ENCODE measurements at regions not wholly inside any gene's neighbourhood (a gene's known extent, or its start where the extent isn't known, plus 50 kb on each side); places are given as distances from the start of the nearest gene placed in this dataset.

DNA sequence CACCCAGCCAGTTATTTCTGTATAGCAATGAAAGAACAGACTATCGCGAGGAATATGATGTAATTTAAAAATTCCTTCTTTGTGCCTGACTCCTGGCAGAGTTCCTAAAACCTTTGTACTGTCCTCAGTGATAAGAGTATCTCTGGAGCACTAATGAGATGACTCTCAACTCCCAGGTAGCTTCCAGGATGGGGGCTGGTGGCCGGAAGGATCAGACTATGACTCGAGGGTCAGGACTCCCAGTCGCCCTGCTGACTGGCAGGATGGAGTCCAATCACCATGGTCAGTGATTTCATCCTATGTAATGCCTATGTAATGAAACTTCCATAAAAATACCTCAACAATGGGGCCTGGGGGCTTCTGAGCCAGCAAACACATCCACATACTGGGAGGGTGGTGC is 135.1 kb downstream of the SHANK2 start:
- Histone ChIP-seq H3K9me3 (no peaks in the 10 kb centered on the region), H3K27me3 (no peaks in the 10 kb centered on the region), H3K27ac (no peak overlapping the region), H3K4me3 (no peak overlapping the region), H3K36me3 (no peaks in the 10 kb centered on the region), H3K4me1 (no peaks in the 10 kb centered on the region), H3K9ac (ENCODE audit: low read depth in 2 of 2, low read length in 2 of 2) (no peak overlapping the region)
- intact Hi-C loops (cut with DNase I), result no loop called here
- no peak for DNase-seq
- TF ChIP-seq, protein P1, sequence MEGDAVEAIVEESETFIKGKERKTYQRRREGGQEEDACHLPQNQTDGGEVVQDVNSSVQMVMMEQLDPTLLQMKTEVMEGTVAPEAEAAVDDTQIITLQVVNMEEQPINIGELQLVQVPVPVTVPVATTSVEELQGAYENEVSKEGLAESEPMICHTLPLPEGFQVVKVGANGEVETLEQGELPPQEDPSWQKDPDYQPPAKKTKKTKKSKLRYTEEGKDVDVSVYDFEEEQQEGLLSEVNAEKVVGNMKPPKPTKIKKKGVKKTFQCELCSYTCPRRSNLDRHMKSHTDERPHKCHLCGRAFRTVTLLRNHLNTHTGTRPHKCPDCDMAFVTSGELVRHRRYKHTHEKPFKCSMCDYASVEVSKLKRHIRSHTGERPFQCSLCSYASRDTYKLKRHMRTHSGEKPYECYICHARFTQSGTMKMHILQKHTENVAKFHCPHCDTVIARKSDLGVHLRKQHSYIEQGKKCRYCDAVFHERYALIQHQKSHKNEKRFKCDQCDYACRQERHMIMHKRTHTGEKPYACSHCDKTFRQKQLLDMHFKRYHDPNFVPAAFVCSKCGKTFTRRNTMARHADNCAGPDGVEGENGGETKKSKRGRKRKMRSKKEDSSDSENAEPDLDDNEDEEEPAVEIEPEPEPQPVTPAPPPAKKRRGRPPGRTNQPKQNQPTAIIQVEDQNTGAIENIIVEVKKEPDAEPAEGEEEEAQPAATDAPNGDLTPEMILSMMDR (IDR thresholded peaks at IDR 0.05), result no peak

DNA sequence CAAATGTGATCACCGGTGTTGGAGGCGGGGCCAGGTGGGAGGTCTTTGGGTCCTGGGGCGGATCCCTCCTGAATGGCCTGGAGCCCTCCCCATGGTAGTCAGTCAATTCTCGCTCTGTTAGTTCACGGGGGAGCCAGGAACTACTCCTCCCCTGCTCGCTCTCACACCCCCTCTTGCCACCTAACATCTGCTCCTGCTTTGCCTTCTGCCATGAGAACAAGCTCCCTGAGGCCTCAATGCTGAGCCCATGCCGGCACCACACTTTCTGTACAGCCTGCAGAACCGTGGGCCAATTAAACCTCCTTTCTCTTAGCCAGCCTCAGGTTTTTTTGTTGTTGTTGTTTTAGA is 135.7 kb downstream of the SHANK2 start:
- H3K27ac ChIP-seq, result no peak overlapping the region
- TF ChIP-seq, protein P1 (IDR thresholded peaks at IDR 0.05), result no peak
- H3K36me3 ChIP-seq, result no peaks in the 10 kb centered on the region
- intact Hi-C loops (cut with DNase I), result no loop called here
- DNase-seq, result no peak
- no peak overlapping the region for H3K9ac ChIP-seq (ENCODE audit: low read depth in 2 of 2, low read length in 2 of 2)
- H3K9me3 ChIP-seq, result no peaks in the 10 kb centered on the region
- H3K27me3 ChIP-seq, result no peaks in the 10 kb centered on the region
- no peaks in the 10 kb centered on the region for H3K4me1 ChIP-seq
- H3K4me3 ChIP-seq, result no peak overlapping the region

DNA sequence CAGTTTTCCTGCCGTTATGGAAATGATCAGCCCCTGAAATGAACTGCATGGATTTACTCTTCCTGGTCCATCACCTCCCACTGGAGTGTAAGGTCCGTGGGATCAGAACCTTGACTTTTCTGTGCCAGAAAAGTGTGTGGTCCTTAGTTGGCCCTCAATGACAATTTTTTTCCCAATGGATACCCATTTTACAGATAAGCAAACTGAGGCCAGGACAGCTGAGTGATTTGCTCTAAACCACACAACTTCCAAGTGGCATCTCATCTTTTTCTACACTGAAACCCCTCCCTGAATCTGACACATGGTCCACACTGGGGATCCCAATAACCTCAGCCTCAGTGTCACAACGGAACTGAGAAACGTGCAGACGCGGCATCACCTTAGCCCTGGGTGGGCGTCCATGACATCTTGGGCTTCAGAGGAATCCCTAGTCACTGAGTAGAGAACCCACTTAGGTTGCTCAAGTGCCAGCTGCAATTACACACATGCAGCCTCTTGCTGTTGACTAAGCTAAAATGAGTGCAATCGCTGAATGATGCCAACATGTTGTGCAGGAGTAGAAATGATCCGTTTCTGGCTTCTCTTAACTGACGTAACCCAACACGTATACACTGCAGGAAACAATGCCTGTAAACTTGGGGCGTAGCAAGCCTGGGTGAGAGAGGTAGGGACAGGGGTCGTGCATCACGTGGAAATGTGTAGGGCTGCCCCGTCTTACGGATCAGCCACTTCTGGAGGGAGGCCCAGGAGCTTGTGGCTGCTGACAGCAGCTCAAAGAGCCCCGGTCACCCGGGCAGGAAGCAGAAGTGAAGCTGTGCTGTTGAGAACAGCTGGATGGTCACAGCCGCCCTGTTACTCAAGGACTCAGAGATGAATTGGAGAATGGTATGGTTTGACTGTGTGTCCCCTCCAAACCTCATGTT is 136.3 kb downstream of the SHANK2 start:
- intact Hi-C loops (cut with DNase I), result no loop called here
- no peaks in the 10 kb centered on the region for H3K27me3 ChIP-seq

DNA sequence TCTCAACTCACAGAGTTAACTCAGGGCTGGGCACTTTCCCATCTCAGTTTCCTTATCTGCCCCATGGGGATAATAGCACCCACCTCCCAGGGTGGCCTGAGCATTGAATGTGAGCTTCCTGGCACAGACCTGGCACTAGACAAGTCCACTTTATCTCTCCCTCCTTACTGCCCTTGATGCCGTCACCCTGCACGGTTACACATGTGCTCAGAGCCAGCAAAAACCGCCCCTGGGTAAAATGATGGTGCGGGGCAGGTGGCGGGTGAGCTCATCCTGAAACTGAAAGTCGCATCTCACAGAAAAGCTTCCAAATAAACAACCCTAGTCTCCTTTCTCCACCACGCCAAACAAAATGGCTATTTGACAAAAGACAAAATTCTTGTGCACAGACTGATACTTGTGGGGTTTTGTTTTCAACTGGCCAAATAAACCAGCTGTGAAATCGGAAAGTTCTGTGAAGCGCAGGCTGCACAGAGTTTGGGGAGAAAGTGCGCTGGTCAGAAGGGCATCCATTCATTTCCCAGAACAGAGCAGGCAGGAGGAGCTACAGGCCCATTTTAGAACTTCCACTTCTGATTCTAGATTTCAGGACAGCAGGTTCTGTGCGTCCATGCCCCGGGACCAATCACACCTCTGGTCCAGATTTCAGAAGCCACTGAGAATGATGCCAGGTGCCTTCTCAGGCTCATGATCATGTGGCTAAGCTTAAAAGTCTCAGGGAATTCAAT is 138.1 kb downstream of the SHANK2 start:
- intact Hi-C loops (cut with DNase I), result no loop called here
- Histone ChIP-seq H3K4me3 (no peak overlapping the region), H3K27me3 (no peaks in the 10 kb centered on the region), H3K9ac (ENCODE audit: low read depth in 2 of 2, low read length in 2 of 2) (no peak overlapping the region), H3K9me3 (no peaks in the 10 kb centered on the region), H3K4me1 (no peaks in the 10 kb centered on the region), H3K27ac (no peak overlapping the region), H3K36me3 (no peaks in the 10 kb centered on the region)
- no peak for DNase-seq
- TF ChIP-seq, protein P1 (IDR thresholded peaks at IDR 0.05), result no peak

More for the DNA sequence above, 136.3 kb downstream of the SHANK2 start:
- no peak for DNase-seq
- Histone ChIP-seq H3K9me3 (no peaks in the 10 kb centered on the region), H3K4me3 (no peak overlapping the region), H3K36me3 (no peaks in the 10 kb centered on the region), H3K4me1 (no peaks in the 10 kb centered on the region), H3K27ac (no peak overlapping the region), H3K9ac (ENCODE audit: low read depth in 2 of 2, low read length in 2 of 2) (no peak overlapping the region)
- TF ChIP-seq, protein P1 (IDR thresholded peaks at IDR 0.05), result no peak

DNA sequence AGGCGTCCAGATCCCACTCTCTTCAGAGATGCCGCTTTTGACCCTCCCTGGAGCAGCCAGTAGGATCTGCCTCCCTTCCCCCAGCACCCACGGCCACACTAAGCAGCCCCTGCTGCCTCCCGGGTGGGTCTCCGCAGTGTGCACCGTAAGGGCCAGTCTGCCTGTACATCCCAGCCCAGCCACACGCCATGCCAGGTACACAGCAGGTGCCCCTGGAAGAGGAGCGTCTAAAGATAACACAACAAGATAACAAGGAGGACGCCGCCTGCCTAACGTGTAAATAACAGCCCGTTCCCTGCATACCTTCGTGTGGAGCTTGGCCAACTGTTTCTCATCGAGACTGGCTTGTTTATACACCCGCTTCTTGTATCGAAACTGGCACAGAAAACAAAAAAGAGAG is 139.4 kb downstream of the SHANK2 start:
- Histone ChIP-seq H3K36me3 (no peaks in the 10 kb centered on the region), H3K27ac (no peak overlapping the region), H3K4me3 (no peak overlapping the region), H3K4me1 (no peaks in the 10 kb centered on the region), H3K9me3 (no peaks in the 10 kb centered on the region), H3K9ac (ENCODE audit: low read depth in 2 of 2, low read length in 2 of 2) (no peak overlapping the region), H3K27me3 (no peaks in the 10 kb centered on the region)
- no peak for DNase-seq
- TF ChIP-seq, protein P1 (IDR thresholded peaks at IDR 0.05), result no peak
- intact Hi-C loops (cut with DNase I), result no loop called here

Data from colonic mucosa (tissue), 4 donors.